HG03439 (cell line): ENCODE measurements at regions not wholly inside any gene's neighbourhood (a gene's known extent, or its start where the extent isn't known, plus 50 kb on each side); places are given as distances from the start of the nearest gene placed in this dataset.

Experiments
- ATAC-seq: cut with Tn5 transposase; IDR thresholded peaks from one replicate; pipeline ENCODE4 v1.9.1; 2021; ENCODE audit warnings: mild to moderate bottlenecking, moderate library complexity; ENCODE audit not compliant: unreplicated experiment

- no peak for ATAC-seq
Observed at GRCh38 chr15:94177112-94177511, 54.2 kb upstream of the MCTP2 start.

GRCh38 chr15:94175420-94175819 is 55.9 kb upstream of the MCTP2 start:
- no peak for ATAC-seq

GRCh38 chr15:94174399-94174802 is 57.0 kb upstream of the MCTP2 start:
- ATAC-seq: no peak

- no peak for ATAC-seq
Observed at GRCh38 chr15:94168250-94168649, 63.1 kb upstream of the MCTP2 start.

- ATAC-seq: no peak
Observed at GRCh38 chr15:94164971-94165370, 66.4 kb upstream of the MCTP2 start.

- ATAC-seq: peak; percentile 61
Observed at GRCh38 chr15:94164202-94164807, 67.1 kb upstream of the MCTP2 start.

- no peak for ATAC-seq
Observed at GRCh38 chr15:94162939-94163338, 68.4 kb upstream of the MCTP2 start.

- ATAC-seq: no peak
Observed at GRCh38 chr15:94154255-94154654, 77.1 kb upstream of the MCTP2 start.

GRCh38 chr15:94145046-94145445 is 86.3 kb upstream of the MCTP2 start:
- ATAC-seq: no peak

- ATAC-seq: no peak
Observed at GRCh38 chr15:94141802-94142201, 89.6 kb upstream of the MCTP2 start.

- no peak for ATAC-seq
Observed at GRCh38 chr15:94135486-94136147, 95.7 kb upstream of the MCTP2 start.

GRCh38 chr15:94131875-94132274 is 99.5 kb upstream of the MCTP2 start:
- ATAC-seq: no peak

- no peak for ATAC-seq
Observed at GRCh38 chr15:94130504-94130903, 100.9 kb upstream of the MCTP2 start.

GRCh38 chr15:94127006-94127405 is 104.4 kb upstream of the MCTP2 start:
- ATAC-seq: no peak

- no peak for ATAC-seq
Observed at GRCh38 chr15:94125698-94126097, 105.7 kb upstream of the MCTP2 start.

- ATAC-seq: no peak
Observed at GRCh38 chr15:94125156-94125555, 106.2 kb upstream of the MCTP2 start.

GRCh38 chr15:94122516-94122915 is 108.8 kb upstream of the MCTP2 start:
- no peak for ATAC-seq

- ATAC-seq: peak; percentile 97
Observed at GRCh38 chr15:94119923-94120775, 111.2 kb upstream of the MCTP2 start.

GRCh38 chr15:94119298-94119811 is 112.0 kb upstream of the MCTP2 start:
- ATAC-seq: no peak

GRCh38 chr15:94110476-94111130 is 120.8 kb upstream of the MCTP2 start:
- ATAC-seq: no peak

- ATAC-seq: no peak
Observed at GRCh38 chr15:94107652-94108051, 123.7 kb upstream of the MCTP2 start.
